GM12865 (cell line): ENCODE measurements at regions not wholly inside any gene's neighbourhood (a gene's known extent, or its start where the extent isn't known, plus 50 kb on each side); places are given as distances from the start of the nearest gene placed in this dataset.

ENCODE experiments used
- DNase-seq: peaks from one replicate; pipeline ENCODE4 v3.0.0; 2010; ENCODE audit warnings: low read depth
- H3K4me3 ChIP-seq: 2 replicates; pipeline ENCODE4 v1.5.1; 2011; ENCODE audit warnings: mild to moderate bottlenecking, low read depth, low read length, control low read depth
- TF ChIP-seq, protein P1 (sequence below): IDR thresholded peaks from 2 replicates; pipeline ENCODE4 v1.5.1; 2011; ENCODE audit warnings: low read length, control low read depth, low read depth, inconsistent platforms; ENCODE audit not compliant: insufficient read depth; ENCODE audit errors: missing control alignments

GRCh38 chr18:8506251-8507049 is 102.8 kb upstream of the RAB12 start:
- no peak for DNase-seq
- TF ChIP-seq, protein P1, sequence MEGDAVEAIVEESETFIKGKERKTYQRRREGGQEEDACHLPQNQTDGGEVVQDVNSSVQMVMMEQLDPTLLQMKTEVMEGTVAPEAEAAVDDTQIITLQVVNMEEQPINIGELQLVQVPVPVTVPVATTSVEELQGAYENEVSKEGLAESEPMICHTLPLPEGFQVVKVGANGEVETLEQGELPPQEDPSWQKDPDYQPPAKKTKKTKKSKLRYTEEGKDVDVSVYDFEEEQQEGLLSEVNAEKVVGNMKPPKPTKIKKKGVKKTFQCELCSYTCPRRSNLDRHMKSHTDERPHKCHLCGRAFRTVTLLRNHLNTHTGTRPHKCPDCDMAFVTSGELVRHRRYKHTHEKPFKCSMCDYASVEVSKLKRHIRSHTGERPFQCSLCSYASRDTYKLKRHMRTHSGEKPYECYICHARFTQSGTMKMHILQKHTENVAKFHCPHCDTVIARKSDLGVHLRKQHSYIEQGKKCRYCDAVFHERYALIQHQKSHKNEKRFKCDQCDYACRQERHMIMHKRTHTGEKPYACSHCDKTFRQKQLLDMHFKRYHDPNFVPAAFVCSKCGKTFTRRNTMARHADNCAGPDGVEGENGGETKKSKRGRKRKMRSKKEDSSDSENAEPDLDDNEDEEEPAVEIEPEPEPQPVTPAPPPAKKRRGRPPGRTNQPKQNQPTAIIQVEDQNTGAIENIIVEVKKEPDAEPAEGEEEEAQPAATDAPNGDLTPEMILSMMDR, result no peak

DNA sequence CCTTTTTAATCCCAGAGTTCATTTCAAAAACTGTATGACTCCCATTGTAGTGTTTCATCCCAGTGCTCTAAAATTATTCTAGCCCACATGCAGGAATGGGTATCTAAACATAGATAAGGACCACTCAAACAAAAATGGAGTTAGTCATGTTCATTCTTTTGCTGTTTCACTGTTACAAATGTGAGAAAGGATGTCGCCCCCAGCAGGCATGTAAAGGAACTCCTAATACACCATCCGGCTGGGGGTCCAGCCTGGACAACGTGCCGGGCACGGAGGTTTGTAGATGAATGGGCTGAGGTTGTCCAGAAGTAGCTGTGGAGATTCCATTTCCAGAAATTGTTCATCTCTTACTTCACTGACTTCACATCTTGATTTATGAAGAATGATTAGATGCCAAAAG is 101.9 kb upstream of the RAB12 start:
- H3K4me3 ChIP-seq, result no peak overlapping the region
- TF ChIP-seq, protein P1, result peak; percentile 40
- DNase-seq, result no peak

More at GRCh38 chr18:8506251-8507049, 102.8 kb upstream of the RAB12 start:
- H3K4me3 ChIP-seq, result no peak overlapping the region

DNA sequence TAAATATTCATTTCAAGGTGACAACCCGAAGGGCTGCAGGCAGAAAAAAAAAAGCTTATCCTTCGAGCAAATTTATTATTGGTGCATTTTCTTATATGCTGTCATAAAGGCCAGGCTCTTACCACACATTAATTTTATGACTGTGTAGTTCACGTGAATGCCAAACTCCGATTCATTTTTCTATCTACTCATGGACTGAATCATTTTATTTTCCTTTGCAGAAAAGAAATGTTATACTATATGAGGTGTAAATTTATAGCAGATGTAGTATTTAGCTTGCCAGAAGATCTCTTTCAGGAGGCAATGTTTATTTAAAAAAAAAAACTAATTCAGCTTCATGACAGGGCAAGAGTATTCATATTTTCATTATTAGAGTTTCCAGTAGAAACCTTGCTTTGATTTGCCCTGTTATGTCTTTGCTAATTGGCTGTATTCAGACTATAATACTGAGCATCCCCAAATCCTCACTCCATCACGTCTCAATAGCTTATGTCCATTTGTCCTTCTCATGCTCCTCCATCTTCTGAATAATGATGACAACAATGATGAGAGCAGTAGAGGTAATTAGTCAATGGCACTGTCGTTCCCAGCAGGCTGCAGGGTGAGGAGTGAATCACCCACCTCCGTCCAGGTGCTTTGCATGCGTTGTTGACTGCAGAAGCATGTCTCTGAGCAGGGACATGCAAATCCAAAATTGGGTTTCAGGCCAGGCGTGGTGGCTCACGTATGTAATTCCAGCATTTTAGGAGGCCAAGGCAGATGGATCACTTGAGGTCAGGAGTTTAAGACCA is 101.1 kb upstream of the RAB12 start:
- TF ChIP-seq, protein P1, result no peak
- no peak overlapping the region for H3K4me3 ChIP-seq
- DNase-seq, result no peak

DNA sequence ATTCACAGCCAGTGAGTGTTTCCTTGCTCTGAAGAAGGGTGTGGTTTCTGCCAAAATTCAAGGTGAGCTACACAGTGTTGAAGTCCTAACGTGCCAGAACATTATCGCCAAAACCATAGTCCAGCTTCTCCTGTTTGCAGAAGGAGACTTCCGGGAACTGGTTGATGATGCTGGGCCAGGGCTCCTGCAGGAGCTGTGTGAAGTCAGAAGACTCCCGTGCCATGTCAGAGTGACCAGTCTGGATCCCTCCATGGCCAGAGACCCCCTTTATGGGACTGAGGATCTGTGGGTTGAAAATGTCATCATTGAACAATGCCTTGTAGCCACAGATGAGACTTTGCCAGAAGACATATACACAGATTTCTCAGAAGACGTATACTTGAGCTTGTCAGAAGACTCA is 96.0 kb upstream of the RAB12 start:
- TF ChIP-seq, protein P1, result no peak
- no peak for DNase-seq

DNA sequence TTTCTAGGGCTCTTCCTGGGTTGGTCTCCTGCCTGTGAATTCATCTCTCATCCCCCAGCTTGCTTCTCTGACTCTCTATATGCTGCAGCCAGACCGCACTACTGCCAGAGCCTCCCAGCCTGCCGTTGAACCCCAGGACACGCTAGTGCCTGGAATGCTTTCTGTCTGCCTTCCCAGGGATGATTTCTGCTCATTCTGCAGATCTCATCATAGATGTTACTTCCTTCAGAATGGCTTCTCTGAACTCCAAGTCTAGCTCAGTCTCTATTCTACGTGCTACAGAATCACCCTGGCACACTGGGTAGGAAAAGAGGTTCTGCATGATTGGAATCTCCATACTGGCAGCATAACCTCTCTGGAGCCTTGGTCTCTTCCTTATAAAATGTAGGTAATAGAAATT is 94.8 kb upstream of the RAB12 start:
- TF ChIP-seq, protein P1, result no peak
- no peak for DNase-seq
- H3K4me3 ChIP-seq, result no peak overlapping the region

More for the DNA sequence above, 96.0 kb upstream of the RAB12 start:
- H3K4me3 ChIP-seq, result no peak overlapping the region

DNA sequence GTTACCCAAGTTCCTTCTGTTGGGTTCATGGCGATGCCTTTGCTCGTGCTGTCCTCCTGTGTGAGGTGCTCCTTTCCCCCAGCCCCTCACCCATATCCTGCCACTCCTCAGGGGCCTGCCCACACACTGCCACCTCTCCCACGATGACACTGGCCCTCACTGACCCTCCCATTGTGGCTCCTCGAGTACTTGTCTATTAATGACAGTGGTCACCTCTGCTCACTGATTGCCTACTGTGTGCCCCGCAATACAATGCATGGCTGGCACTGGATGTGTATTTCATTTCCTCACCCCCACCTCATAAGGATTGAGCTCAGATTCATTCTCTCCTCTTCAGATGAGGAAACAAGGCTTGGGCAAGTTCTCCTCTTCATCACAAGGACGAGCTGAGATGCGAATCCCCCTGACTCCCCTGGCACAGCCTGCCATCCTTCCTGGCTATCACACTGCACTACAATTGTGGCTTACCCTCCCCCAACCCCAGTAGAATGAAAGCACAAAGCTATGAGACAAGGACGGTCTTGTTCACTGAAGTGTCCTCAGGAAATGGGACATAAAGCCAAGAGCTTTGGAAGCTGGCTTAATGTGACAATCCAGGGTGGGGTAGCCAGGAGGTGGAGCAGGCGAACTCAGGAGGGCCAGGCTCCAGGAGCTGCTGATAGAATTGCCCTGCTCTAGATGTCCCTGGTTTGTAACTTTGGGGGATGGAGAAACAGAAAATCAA is 93.9 kb upstream of the RAB12 start:
- TF ChIP-seq, protein P1, result no peak
- H3K4me3 ChIP-seq, result no peak overlapping the region
- no peak for DNase-seq
